ENCODE measurements at regions not wholly inside any gene's neighbourhood (a gene's known extent, or its start where the extent isn't known, plus 50 kb on each side); places are given as distances from the start of the nearest gene placed in this dataset.

DNA sequence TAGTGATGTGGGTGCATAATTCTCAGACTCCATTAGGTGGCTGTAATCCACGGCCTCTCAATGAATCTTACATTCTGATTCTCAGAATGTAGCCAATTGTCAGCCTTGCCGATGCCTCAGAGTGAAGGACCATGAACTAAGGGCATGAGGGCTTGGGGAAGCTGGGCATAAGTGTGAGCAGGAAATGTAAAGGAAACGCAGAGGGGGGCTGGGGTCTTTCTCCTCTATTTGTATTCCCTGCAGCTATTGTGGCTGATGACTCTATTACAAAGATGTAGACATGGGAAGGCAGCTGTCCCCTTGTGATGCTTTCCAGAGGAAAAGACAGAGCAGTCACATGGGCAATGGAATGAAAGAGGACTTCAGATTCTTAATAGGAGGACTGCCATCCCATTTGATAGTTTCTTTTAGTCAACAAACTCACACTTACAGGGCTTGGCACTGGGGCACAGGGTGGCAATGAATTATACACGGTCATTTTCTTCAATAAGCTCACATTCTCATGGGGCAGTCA is 353.2 kb upstream of the PKDCC start:
- no peak for DNase-seq (ENCODE audit: low read depth)
- in situ Hi-C loops (cut with HindIII; ENCODE audit: low pct_unique_long_range_greater_than_20kb, low sequenced_read_pairs) = no loop called here

DNA sequence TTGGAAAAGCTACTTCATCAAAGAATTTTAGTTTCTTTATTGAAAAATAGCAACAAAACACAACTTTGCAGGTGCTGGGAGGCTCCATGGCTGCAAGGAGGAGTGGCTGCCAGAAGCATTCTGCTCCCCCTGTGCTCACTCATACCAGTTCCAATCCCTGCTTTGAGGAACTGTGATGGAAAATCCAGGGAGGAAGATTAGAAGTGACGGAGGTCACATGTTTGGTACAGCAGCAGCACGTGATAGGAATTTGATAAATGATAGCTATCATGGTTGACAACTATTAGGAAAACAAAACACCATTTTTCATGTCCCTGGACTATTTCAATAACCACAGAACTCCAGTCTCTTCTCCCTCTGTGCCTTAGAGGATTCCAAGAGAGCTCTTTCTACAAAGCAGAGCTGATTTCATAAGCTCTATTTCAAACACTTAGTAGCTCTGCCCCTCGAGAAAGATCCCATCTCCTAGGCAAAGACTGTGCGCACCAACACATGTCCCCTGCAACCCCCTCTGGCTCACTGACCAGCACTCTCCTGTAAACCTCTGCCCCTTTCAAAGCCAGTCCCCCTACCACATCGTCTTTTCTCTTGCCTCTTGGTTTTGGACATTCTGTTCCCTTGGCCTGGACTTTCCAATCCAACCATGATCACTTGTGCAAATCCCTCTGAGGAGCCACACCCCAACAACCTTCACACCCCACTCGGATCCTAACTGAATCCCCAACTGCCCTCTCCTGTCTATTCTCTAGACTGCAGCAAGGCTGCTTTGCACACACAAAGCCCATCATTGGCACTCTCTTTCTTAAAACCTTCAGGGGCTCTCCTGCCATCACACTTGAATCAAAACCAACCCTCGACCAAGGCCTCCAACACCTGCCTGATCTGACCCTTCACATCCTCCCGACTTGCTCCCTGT is 352.4 kb upstream of the PKDCC start:
- in situ Hi-C loops (cut with HindIII; ENCODE audit: low pct_unique_long_range_greater_than_20kb, low sequenced_read_pairs) = no loop called here
- no peak for DNase-seq (ENCODE audit: low read depth)

DNA sequence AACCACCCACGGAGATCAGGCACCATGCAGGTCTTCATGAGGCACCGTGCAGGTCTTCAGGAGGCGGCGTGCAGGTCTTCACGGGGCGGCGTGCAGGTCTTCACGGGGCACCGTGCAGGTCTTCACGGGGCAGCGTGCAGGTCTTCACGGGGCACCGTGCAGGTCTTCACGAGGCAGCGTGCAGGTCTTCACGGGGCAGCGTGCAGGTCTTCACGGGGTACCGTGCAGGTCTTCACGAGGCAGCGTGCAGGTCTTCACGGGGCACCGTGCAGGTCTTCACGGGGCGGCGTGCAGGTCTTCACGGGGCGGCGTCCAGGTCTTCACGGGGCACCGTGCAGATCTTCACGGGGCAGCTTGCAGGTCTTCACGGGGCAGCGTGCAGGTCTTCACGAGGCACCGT is 350.4 kb upstream of the PKDCC start:
- no peak for DNase-seq (ENCODE audit: low read depth)
- in situ Hi-C loops (cut with HindIII; ENCODE audit: low pct_unique_long_range_greater_than_20kb, low sequenced_read_pairs) = no loop called here

DNA sequence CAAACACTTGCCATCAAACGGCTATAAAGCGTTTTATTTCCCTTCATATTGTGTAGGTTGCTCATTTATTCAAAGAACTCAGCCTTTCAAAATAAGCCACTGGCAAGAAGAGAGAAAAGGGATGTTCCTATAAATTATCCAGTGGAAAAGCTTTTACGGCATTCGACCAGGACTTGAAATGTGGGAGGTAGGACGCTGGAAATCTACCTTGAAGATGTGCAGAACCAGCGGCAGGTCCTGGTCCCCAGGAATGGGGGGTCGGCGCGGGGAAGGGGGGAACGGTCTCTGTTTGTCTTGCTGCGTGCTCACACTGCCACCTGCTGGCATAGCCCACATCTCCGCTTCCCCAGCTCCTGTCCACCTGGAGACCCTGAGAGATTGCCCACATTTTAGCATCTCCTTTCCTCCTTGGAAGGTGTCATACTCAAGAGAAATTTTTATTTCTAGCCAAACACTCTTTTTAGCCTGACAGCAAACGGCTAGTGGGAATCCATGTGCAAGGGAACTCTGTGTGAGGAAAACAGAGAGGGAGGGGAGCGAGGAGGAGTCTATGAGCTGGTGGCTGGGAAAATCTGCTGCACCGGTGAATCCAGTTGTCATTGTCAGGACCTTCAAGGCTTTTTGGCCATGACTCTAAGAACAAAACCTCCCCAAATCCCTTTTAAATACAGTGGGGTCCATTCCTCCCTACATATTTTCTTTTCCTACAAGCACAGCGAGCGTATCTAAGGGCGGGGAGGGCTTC is 349.0 kb upstream of the PKDCC start:
- DNase-seq (ENCODE audit: low read depth) = no peak
- in situ Hi-C loops (cut with HindIII; ENCODE audit: low pct_unique_long_range_greater_than_20kb, low sequenced_read_pairs) = no loop called here

DNA sequence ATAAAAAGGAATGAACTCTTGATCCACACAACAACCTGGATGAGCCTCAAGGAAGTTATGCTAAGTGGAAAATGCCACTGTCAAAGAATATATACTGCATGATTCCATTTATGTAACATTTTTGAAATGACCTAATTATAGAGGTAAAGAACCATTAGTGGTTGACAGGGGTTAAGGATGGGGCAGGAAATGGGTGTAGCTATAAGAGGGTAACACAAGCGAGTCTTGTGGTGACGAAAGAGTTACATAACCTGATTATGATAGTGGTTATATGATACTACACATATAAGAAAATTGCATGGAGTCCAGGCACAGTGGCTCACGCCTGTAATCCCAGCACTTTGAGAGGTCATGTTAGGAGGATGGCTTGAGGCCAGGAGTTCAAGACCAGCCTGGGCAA is 346.6 kb upstream of the PKDCC start:
- DNase-seq (ENCODE audit: low read depth) = no peak
- in situ Hi-C loops (cut with HindIII; ENCODE audit: low pct_unique_long_range_greater_than_20kb, low sequenced_read_pairs) = no loop called here

DNA sequence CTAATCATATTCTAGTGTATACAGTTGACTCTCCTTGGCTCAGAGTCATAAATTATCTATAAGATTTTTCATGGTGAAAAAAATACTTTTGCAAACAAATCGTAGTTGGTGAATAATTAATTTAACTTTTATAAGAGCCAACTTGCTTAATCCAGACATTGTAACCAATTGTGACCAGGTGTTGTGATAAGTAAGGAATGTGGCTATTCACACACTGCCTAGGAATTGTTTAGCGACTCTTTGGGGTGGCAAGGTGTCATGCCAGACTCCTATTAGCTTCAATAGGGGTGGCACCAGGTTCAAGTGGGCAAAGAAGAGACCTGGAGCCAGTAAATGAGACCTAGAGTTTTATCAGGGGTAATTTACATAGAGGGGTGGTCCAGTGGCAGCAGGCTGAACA is 344.7 kb upstream of the PKDCC start:
- DNase-seq (ENCODE audit: low read depth) = no peak
- in situ Hi-C loops (cut with HindIII; ENCODE audit: low pct_unique_long_range_greater_than_20kb, low sequenced_read_pairs) = no loop called here

DNA sequence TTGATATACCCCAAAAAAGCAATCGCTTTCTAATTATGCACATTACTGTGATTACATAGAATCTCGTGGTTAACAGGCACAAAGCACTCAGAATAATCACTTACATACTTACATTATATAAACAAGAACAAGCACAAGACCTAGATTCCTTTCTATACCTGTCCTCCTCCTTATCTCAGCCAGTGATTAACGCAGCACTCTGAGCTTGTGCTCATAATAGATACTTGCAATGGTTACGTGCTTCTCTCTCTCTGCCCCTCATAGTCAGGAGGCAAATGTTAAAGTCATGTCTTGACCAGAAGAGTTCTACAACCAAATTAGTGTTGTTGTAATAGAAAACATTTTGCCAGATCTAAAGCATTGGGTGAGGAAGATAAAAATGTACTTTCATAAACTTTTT is 342.2 kb upstream of the PKDCC start:
- no peak for DNase-seq (ENCODE audit: low read depth)
- in situ Hi-C loops (cut with HindIII; ENCODE audit: low pct_unique_long_range_greater_than_20kb, low sequenced_read_pairs) = no loop called here

DNA sequence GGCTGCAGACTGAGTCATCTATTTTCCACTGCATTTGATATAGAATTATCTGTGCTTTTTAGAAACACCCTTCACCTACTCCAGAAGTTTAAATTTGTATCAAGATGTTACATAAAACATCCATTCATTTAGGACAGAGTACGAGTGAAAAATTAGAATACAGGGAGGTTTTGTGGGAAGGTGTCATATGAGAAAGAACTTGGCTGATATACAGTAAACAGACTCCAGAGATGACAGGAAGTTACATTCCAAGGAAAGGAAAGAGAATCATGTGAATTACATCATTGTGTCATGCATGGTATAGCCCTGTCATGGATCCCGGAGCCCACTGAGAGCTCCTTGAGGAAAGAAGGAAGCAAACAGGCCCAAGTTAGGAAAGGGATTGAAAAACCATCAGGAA is 341.5 kb upstream of the PKDCC start:
- in situ Hi-C loops (cut with HindIII; ENCODE audit: low pct_unique_long_range_greater_than_20kb, low sequenced_read_pairs) = no loop called here
- no peak for DNase-seq (ENCODE audit: low read depth)

DNA sequence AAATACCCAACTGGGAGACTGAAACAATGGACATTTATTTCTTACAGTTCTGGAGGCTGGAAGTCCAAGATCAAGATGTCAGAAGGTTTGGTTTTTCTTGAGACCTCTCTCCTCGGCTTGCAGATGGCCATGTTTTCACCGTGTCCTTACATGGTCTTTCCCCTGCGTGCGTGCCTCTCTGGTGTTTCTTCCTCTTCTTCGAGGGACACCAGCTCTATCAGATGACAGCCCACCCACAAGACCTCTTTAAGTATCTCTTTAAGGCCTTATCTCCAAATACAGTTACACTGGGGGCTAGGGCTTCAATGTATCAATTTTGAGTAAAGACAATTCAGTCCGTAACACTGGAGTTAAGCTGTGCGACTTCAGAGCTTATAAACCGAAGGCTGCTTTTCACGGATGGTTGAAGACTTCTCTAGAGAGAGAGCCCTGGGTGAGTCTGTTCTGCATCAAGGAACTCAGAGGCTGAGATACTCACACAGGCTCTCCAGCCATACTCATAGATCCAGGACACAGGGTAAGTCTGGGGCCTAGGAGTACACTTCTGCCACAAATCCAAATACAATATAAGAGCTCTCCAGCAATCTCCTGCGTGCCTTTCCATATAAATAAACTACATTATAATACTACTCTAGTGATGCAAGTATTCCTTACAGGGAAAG is 339.9 kb upstream of the PKDCC start:
- no peak for DNase-seq (ENCODE audit: low read depth)
- in situ Hi-C loops (cut with HindIII; ENCODE audit: low pct_unique_long_range_greater_than_20kb, low sequenced_read_pairs) = no loop called here

DNA sequence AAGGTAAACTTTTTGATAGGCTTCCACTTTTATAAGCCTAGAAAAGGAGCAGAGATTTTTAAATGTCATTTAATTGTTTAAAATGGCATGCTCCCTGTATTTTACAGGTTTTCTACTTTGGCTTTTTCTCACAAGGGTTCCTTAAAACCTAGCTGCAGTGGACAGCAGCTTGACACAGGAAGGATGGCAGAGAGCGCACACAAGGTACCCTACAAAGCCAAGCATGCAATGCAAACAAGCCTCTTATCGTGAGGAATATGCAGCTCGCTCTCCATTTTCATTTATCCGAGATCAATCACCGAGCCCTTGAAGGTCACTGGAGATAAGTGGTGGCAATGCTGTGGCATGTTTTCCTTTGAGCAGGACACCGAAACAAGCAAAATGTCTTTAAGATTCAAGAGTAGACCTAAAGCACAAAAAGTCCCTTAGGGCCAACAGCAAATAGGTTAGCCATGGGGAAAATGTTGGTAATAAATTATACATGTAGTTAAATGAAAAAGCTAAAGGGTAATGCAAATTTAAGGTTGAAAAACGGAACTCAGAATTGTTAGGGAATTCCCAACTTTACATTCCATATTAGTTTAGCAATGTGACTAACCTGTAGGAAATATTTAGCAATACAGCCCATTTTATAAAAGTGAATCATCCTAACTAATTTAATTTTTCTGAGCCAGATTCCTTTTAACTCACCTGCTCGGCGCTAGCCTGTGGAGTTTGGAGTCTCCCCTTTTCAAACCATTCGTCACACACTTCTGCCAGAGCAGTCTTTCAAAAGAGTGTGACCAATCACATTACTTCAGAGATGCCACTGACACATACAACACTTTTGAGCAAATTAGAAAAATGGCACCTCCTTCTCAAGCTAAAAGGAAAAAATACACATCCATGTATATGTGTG is 337.9 kb upstream of the PKDCC start:
- in situ Hi-C loops (cut with HindIII; ENCODE audit: low pct_unique_long_range_greater_than_20kb, low sequenced_read_pairs) = no loop called here
- DNase-seq (ENCODE audit: low read depth) = peak; percentile 79

DNA sequence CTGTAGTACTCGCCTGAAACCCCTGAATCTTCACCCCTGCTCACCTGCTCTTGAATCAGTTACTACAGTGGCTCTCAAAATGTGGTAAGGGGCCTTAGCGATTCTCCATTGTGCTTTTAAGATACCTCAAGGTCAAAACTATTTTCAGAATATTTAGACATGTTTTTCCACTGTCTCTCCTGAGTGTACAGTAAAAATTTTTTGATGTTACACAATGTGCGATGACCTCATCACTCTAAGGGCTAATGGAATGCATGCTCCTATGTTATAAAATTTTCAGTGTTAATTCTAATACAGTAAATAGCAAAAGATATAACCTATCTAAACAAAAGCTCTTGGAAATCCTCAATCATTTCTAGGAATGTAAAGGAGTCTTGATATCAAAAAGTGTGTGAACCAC is 336.9 kb upstream of the PKDCC start:
- DNase-seq (ENCODE audit: low read depth) = no peak
- in situ Hi-C loops (cut with HindIII; ENCODE audit: low pct_unique_long_range_greater_than_20kb, low sequenced_read_pairs) = no loop called here

DNA sequence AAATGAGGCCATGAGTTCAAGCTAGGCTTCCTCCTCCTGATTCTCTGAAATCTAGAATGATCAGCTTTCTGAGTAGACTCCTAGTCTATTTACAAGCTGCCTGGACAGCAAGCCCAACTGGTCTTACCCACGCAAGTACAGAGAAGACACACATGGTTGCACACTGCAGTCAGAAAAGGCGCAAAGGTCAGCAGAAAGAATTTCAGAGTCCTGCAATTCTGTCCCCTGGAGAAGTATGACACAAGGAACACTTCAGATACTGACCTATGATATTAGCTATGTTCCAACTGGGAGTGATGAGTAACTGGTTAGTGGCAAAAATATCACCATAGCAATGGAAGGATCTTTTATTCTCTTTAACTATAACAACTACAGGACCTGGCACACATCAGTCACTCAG is 336.1 kb upstream of the PKDCC start:
- DNase-seq (ENCODE audit: low read depth) = peak; percentile 97
- in situ Hi-C loops (cut with HindIII; ENCODE audit: low pct_unique_long_range_greater_than_20kb, low sequenced_read_pairs) = no loop called here

DNA sequence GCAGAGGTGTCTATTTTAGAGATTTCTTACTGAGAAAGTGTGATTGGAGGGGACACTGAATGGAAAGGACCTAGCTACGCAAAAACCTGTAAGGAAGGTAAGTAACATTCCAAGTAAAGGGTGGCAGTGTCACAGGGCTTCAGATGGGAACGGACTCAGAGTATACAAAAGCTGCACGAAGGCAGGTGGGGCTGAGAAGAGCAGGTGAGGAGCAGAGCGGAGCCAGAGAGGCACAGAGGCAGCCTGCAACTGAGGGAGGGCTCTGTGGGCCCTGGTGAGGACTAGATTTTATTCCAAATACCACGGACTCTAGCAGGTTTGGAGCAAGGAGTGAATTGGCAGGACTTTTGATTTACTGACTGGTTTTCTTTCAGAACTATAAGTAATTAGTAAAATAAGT is 331.3 kb upstream of the PKDCC start:
- in situ Hi-C loops (cut with HindIII; ENCODE audit: low pct_unique_long_range_greater_than_20kb, low sequenced_read_pairs) = no loop called here
- no peak for DNase-seq (ENCODE audit: low read depth)

DNA sequence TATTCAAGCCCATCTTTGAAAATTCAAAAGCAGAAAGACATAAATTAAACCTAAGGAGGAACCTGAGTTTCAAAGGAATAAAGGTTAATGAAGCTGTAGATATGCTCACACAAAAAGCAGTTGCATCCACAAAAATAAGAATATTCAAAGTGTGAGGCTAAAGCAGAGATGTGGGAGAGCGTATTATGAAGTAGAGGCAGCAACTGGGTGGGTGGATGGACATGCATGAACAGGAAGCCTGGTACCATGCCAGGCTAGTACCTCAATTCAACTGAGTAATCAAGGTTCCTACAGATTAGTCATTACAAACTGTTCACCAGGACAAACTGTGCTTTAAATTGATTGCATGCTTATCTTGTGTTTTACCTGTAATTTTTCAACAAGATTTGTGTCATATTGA is 330.0 kb upstream of the PKDCC start:
- in situ Hi-C loops (cut with HindIII; ENCODE audit: low pct_unique_long_range_greater_than_20kb, low sequenced_read_pairs) = no loop called here
- DNase-seq (ENCODE audit: low read depth) = peak; percentile 45

DNA sequence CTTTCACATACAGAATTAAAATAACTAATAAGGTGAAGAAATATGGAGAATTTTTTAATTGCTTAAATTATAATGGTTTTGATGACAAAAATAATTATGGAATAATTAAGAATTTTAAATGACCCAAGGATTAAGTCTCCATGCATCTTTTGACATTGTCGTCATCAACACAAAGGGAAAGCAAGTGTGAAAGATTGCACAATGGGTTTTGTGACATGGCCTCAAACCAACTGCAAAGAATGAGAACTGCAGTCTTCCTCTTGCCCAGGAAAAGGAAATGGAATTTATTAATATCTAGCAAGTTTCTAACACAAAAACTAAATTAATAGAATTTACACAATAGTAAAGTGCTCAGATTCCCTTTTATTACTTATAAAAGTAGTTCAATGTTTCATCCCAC is 329.1 kb upstream of the PKDCC start:
- no peak for DNase-seq (ENCODE audit: low read depth)
- in situ Hi-C loops (cut with HindIII; ENCODE audit: low pct_unique_long_range_greater_than_20kb, low sequenced_read_pairs) = no loop called here

DNA sequence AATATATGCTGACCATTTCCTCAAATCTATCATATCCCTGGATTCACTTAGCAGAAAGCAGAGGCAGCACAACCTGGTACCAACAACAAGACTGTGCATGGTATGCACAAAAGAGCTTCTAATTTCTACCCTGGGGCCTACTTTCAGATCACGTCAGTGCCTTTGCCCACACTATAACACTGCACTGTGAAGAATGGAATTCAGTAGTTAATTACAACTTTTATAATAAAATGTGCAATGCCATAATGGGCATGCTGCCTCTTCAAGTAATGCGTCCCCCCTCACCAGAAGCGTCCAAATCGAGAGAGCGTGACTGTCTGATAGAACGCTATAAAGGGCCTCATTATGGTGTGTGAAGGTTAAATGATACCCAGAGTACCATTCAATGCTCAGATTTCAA is 328.1 kb upstream of the PKDCC start:
- in situ Hi-C loops (cut with HindIII; ENCODE audit: low pct_unique_long_range_greater_than_20kb, low sequenced_read_pairs) = no loop called here
- no peak for DNase-seq (ENCODE audit: low read depth)

DNA sequence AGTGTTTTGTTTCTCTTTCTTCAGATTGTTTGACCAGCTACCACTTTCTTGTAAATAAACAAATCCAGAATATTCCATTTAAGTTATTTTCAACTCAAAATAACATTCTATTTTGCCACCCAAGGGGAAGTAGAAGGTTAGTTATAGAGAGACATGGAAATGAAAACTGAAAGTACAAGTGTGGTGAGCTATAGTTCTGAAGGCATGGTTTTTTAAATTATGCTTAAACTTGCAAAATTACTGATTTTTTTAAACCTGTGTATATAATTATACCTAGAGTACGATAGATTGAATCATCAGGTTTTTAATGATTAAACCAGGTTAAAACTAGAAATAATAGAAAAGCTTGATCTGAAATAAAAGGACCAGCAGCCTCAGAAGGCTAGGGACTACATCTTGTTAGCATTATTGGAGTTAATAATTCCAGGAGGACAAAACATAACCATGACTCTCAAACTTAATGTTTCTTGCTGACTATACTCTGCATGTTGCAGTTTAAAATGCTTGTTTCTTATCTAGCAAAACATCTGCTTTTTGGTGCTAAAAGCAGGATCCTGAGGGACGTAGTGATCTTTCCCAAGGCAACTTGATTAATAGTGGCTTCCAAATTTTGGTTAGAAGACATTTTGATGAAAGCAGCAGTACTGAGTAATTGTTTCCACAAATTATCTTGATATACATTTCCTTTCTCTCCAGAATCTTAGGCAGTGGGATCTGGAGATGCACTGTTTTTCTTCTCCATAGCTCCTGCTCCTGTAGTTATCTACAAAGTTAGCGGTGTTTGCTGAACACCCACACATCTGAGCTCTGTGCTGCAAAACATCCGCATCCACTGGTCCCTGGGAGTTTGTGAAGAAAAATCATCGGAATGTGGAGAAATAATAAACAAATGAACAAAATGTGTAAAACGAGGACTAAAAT is 327.2 kb upstream of the PKDCC start:
- in situ Hi-C loops (cut with HindIII; ENCODE audit: low pct_unique_long_range_greater_than_20kb, low sequenced_read_pairs) = no loop called here
- DNase-seq (ENCODE audit: low read depth) = peak; percentile 74
